ENCODE measurements at regions not wholly inside any gene's neighbourhood (a gene's known extent, or its start where the extent isn't known, plus 50 kb on each side); places are given as distances from the start of the nearest gene placed in this dataset.
"Not testable (repeated sequence)": the region's sequence is repeated elsewhere in the genome, so short reads cannot be mapped to it uniquely, and the experiment has no call there.

DNA sequence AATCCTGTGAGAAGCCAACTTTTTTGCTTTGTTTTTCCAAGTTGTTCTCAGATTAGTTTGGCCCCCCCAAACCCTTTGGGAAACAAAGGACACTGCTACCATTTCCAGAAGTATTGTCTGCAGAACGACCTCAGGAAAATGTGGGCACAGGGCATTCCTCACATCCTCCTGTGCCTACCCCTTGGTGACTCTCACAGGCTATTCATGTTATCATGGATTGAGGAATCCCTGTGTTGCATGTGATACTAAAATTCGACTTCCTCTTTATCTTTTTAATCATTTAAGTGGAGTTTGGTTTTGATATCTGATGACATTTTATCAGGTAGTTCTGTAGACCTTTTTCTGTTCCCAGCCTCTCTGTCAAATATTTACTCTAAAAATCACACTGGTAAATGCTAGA, 184.5 kb downstream of the FASLG start:
- CTCF ChIA-PET: no interaction called here
- POLR2A ChIA-PET (ENCODE audit: low non-redundant PET): no interaction called here
- no peak overlapping the region for H3K4me3 ChIP-seq (ENCODE audit: low read depth, low read length, poor library complexity, severe bottlenecking)
- no TSS peak for BruUV-seq (replicated peaks)
- no peaks in the 10 kb centered on the region for H3K9me3 ChIP-seq (ENCODE audit: low read depth, low read length, poor library complexity, severe bottlenecking)
- H3K27ac ChIP-seq (ENCODE audit: low read depth, low read length, poor library complexity, severe bottlenecking): no peak overlapping the region
- H3K36me3 ChIP-seq (ENCODE audit: insufficient read depth, low read length, poor library complexity, severe bottlenecking): no peaks in the 10 kb centered on the region
- H3K27me3 ChIP-seq (replicated peaks; ENCODE audit: insufficient read depth, low read depth, low read length, poor library complexity): no peaks in the 10 kb centered on the region
- TF ChIP-seq, protein P1, sequence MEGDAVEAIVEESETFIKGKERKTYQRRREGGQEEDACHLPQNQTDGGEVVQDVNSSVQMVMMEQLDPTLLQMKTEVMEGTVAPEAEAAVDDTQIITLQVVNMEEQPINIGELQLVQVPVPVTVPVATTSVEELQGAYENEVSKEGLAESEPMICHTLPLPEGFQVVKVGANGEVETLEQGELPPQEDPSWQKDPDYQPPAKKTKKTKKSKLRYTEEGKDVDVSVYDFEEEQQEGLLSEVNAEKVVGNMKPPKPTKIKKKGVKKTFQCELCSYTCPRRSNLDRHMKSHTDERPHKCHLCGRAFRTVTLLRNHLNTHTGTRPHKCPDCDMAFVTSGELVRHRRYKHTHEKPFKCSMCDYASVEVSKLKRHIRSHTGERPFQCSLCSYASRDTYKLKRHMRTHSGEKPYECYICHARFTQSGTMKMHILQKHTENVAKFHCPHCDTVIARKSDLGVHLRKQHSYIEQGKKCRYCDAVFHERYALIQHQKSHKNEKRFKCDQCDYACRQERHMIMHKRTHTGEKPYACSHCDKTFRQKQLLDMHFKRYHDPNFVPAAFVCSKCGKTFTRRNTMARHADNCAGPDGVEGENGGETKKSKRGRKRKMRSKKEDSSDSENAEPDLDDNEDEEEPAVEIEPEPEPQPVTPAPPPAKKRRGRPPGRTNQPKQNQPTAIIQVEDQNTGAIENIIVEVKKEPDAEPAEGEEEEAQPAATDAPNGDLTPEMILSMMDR (conservative IDR thresholded peaks at IDR 0.05; ENCODE audit: low read depth, low read length): no peak
- no peak for TF ChIP-seq EZH2 (IDR thresholded peaks at IDR 0.05; ENCODE audit: borderline replicate concordance, low read depth, low read length, poor library complexity, severe bottlenecking)
- intact Hi-C loops (cut with micrococcal nuclease; ENCODE audit: unreplicated experiment): no loop called here
- no peak for DNase-seq (ENCODE audit: low spot score)
- peaks cover 8% of the 10 kb centered on the region for H3K4me1 ChIP-seq (ENCODE audit: insufficient read depth, low read length, poor library complexity, severe bottlenecking)

DNA sequence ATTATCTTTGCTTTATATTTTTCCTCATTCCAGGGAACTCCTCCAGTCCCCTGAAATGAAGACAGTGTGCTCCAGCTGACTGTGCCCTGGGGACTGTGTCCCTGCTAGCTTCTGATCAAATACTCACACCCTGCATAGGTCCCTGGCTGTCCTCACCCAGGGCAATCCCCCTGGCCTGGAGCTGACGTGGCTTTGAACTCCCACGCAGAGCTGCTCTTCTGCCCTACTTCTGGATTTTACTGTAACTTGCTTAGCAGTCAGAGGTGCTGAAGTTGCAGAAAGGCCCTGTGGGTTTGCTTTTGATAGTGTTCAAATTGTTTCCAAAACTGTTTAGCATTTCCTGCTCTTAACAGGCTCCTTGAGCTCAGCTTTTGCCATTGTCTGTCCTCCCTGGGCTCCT, 186.5 kb downstream of the FASLG start:
- Histone ChIP-seq H3K27ac (ENCODE audit: low read depth, low read length, poor library complexity, severe bottlenecking) (no peak overlapping the region), H3K4me1 (ENCODE audit: insufficient read depth, low read length, poor library complexity, severe bottlenecking) (peaks cover 8% of the 10 kb centered on the region), H3K36me3 (ENCODE audit: insufficient read depth, low read length, poor library complexity, severe bottlenecking) (no peaks in the 10 kb centered on the region), H3K27me3 (replicated peaks; ENCODE audit: insufficient read depth, low read depth, low read length, poor library complexity) (no peaks in the 10 kb centered on the region), H3K9me3 (ENCODE audit: low read depth, low read length, poor library complexity, severe bottlenecking) (no peaks in the 10 kb centered on the region), H3K4me3 (ENCODE audit: low read depth, low read length, poor library complexity, severe bottlenecking) (no peak overlapping the region)
- no TSS peak for BruUV-seq (replicated peaks)
- DNase-seq (ENCODE audit: low spot score): peak; percentile 21
- ChIA-PET POLR2A (ENCODE audit: low non-redundant PET) (no interaction called here), CTCF (no interaction called here)
- intact Hi-C loops (cut with micrococcal nuclease; ENCODE audit: unreplicated experiment): no loop called here
- TF ChIP-seq EZH2 (IDR thresholded peaks at IDR 0.05; ENCODE audit: borderline replicate concordance, low read depth, low read length, poor library complexity, severe bottlenecking): no peak
- TF ChIP-seq, protein P1 (conservative IDR thresholded peaks at IDR 0.05; ENCODE audit: low read depth, low read length): no peak

GRCh38 chr1:172845865-172846264, 187.0 kb downstream of the FASLG start:
- no peak for DNase-seq (ENCODE audit: low spot score)
- no peak overlapping the region for H3K4me3 ChIP-seq (ENCODE audit: low read depth, low read length, poor library complexity, severe bottlenecking)
- ChIA-PET CTCF (no interaction called here), POLR2A (ENCODE audit: low non-redundant PET) (no interaction called here)
- no peaks in the 10 kb centered on the region for H3K9me3 ChIP-seq (ENCODE audit: low read depth, low read length, poor library complexity, severe bottlenecking)
- peaks cover 8% of the 10 kb centered on the region for H3K4me1 ChIP-seq (ENCODE audit: insufficient read depth, low read length, poor library complexity, severe bottlenecking)
- H3K27ac ChIP-seq (ENCODE audit: low read depth, low read length, poor library complexity, severe bottlenecking): no peak overlapping the region
- H3K36me3 ChIP-seq (ENCODE audit: insufficient read depth, low read length, poor library complexity, severe bottlenecking): no peaks in the 10 kb centered on the region
- intact Hi-C loops (cut with micrococcal nuclease; ENCODE audit: unreplicated experiment): no loop called here
- H3K27me3 ChIP-seq (replicated peaks; ENCODE audit: insufficient read depth, low read depth, low read length, poor library complexity): no peaks in the 10 kb centered on the region
- no peak for TF ChIP-seq EZH2 (IDR thresholded peaks at IDR 0.05; ENCODE audit: borderline replicate concordance, low read depth, low read length, poor library complexity, severe bottlenecking)
- BruUV-seq (replicated peaks): no TSS peak

DNA sequence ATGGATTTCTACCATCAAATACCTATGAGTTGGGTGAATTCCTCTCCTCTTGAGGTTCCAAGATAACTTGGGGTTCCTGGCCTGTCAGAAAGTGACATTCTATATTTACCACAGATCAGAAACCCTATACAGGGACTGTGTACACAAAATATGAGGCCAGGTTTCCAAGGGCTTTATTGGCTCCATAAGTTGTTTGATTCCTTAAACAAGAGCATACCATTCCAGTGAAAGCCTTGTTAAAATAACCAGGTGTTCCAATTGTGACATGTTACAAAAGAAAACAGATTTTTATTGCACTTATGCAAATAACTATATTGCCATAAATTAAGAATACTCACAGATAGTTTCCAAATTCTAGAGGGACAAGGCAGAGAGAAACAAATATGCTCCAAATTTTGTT, 188.9 kb downstream of the FASLG start:
- H3K9me3 ChIP-seq (ENCODE audit: low read depth, low read length, poor library complexity, severe bottlenecking); H3K36me3 ChIP-seq (ENCODE audit: insufficient read depth, low read length, poor library complexity, severe bottlenecking); DNase-seq (ENCODE audit: low spot score); H3K27me3 ChIP-seq (replicated peaks; ENCODE audit: insufficient read depth, low read depth, low read length, poor library complexity); CTCF ChIA-PET; H3K27ac ChIP-seq (ENCODE audit: low read depth, low read length, poor library complexity, severe bottlenecking); POLR2A ChIA-PET (ENCODE audit: low non-redundant PET); BruUV-seq (replicated peaks); intact Hi-C loops (cut with micrococcal nuclease; ENCODE audit: unreplicated experiment); H3K4me3 ChIP-seq (ENCODE audit: low read depth, low read length, poor library complexity, severe bottlenecking); H3K4me1 ChIP-seq (ENCODE audit: insufficient read depth, low read length, poor library complexity, severe bottlenecking): not testable (repeated sequence)
